Lung (tissue), 11 donors: ENCODE measurements at regions not wholly inside any gene's neighbourhood (a gene's known extent, or its start where the extent isn't known, plus 50 kb on each side); places are given as distances from the start of the nearest gene placed in this dataset.

ENCODE experiments used
- ATAC-seq: fragments of 200-7000 bp; cut with Tn5 transposase; one replicate; pipeline ENCODE4 v1.9.1; 2020; ENCODE audit warnings: moderate number of reproducible peaks; ENCODE audit not compliant: insufficient read depth, low FRiP score
- DNase-seq, 3 donors: peaks; one replicate each; pipeline ENCODE4 v3.0.0-alpha.2; 2013 to 2017
- H3K27ac ChIP-seq, 2 donors: one replicate each; pipeline ENCODE4 v1.5.1; 2013; ENCODE audit warnings: mild to moderate bottlenecking in 2 of 2, moderate library complexity in 2 of 2, control low read depth in 1 of 2, inconsistent platforms in 1 of 2, low read depth in 1 of 2, low read length in 1 of 2
- H3K27me3 ChIP-seq, 3 donors: one replicate each; pipeline ENCODE4 v1.5.1; 2013; ENCODE audit warnings: low read length in 2 of 3; ENCODE audit not compliant: control insufficient read depth in 3 of 3, insufficient read depth in 3 of 3
- H3K36me3 ChIP-seq, 4 donors: one replicate each; pipeline ENCODE4 v1.5.1; 2013; ENCODE audit warnings: low read length in 4 of 4, mild to moderate bottlenecking in 1 of 4, moderate library complexity in 1 of 4; ENCODE audit not compliant: control insufficient read depth in 4 of 4, insufficient read depth in 4 of 4
- H3K4me1 ChIP-seq, 5 donors: one replicate each; pipeline ENCODE4 v1.5.1; 2013; ENCODE audit warnings: low read length in 5 of 5, mild to moderate bottlenecking in 2 of 5, moderate library complexity in 1 of 5; ENCODE audit not compliant: control insufficient read depth in 5 of 5, insufficient read depth in 5 of 5
- H3K4me3 ChIP-seq: one replicate; pipeline ENCODE4 v1.5.1; 2013; ENCODE audit warnings: mild to moderate bottlenecking, control low read depth, moderate library complexity
- H3K9ac ChIP-seq, 2 donors: one replicate each; pipeline ENCODE4 v1.5.1; 2013; ENCODE audit warnings: low read length in 2 of 2, control low read depth in 1 of 2; ENCODE audit not compliant: insufficient read depth in 1 of 2
- H3K9me3 ChIP-seq, 4 donors: one replicate each; pipeline ENCODE4 v1.5.1; 2013; ENCODE audit warnings: low read length in 3 of 4, mild to moderate bottlenecking in 1 of 4, moderate library complexity in 1 of 4; ENCODE audit not compliant: control insufficient read depth in 4 of 4, insufficient read depth in 3 of 4
- WGBS, 2 donors: extraction: QIAGEN DNeasy Blood & Tissue Kit; methylation state at CpG; one replicate each; pipeline ENCODE4 v1.1.7; 2013; 5-methylcytosine and 5-hydroxymethylcytosine counted together
- TF ChIP-seq, protein P1 (sequence below): IDR thresholded peaks from 2 replicates; pipeline ENCODE4 v1.5.1; 2012; ENCODE audit warnings: mild to moderate bottlenecking; ENCODE audit errors: control extremely low read depth, extremely low read depth
- donor health status: control.
- donor health status: control.
- donor health status: Bipolar disorder and iron deficiency.
- donor health status: healthy.
- donor health status: DM: yes; HTN: yes; CAD: no.

- ATAC-seq (no peak), DNase-seq (no peak)
- Histone ChIP-seq H3K27ac (no peak overlapping the region), H3K4me3 (no peak overlapping the region), H3K9ac (no peak overlapping the region), H3K27me3 (no peaks in the 10 kb centered on the region), H3K9me3 (no peaks in the 10 kb centered on the region), H3K36me3 (no peaks in the 10 kb centered on the region), H3K4me1 (peaks cover 0 to 3% (median 0%) of the 10 kb centered on the region in 5 donors)
- TF ChIP-seq, protein P1, sequence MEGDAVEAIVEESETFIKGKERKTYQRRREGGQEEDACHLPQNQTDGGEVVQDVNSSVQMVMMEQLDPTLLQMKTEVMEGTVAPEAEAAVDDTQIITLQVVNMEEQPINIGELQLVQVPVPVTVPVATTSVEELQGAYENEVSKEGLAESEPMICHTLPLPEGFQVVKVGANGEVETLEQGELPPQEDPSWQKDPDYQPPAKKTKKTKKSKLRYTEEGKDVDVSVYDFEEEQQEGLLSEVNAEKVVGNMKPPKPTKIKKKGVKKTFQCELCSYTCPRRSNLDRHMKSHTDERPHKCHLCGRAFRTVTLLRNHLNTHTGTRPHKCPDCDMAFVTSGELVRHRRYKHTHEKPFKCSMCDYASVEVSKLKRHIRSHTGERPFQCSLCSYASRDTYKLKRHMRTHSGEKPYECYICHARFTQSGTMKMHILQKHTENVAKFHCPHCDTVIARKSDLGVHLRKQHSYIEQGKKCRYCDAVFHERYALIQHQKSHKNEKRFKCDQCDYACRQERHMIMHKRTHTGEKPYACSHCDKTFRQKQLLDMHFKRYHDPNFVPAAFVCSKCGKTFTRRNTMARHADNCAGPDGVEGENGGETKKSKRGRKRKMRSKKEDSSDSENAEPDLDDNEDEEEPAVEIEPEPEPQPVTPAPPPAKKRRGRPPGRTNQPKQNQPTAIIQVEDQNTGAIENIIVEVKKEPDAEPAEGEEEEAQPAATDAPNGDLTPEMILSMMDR = no peak
- WGBS, 2 donors = 93 to 94% methylated on average over 5 of the region's 5 CpGs
Measured at GRCh38 chr16:72285324-72285723, 113.4 kb upstream of the PMFBP1 start.

- Histone ChIP-seq H3K27me3 (no peaks in the 10 kb centered on the region), H3K9me3 (no peaks in the 10 kb centered on the region), H3K27ac (peak overlapping the region in 1 of 2 donors; percentile 27), H3K4me3 (no peak overlapping the region), H3K36me3 (no peaks in the 10 kb centered on the region), H3K9ac (no peak overlapping the region), H3K4me1 (peaks cover 0 to 3% (median 0%) of the 10 kb centered on the region in 5 donors)
- TF ChIP-seq, protein P1 = no peak
- WGBS, 2 donors = 81 to 90% methylated on average over 13 of the region's 13 CpGs
- DNase-seq (no peak), ATAC-seq (no peak)
Measured at GRCh38 chr16:72284042-72284789, 112.3 kb upstream of the PMFBP1 start.

GRCh38 chr16:72282362-72282761 lies 110.4 kb upstream of the PMFBP1 start:
- no peak overlapping the region for H3K27ac ChIP-seq
- H3K27me3 ChIP-seq = no peaks in the 10 kb centered on the region
- no peak for ATAC-seq
- DNase-seq = peak in 2 of 3 donors; percentile 56 to 62
- no peaks in the 10 kb centered on the region for H3K36me3 ChIP-seq
- TF ChIP-seq, protein P1 = no peak
- no peak overlapping the region for H3K9ac ChIP-seq
- WGBS, 2 donors = 58 to 73% methylated on average over 1 of the region's 1 CpG
- peaks cover 0 to 3% (median 0%) of the 10 kb centered on the region in 5 donors for H3K4me1 ChIP-seq
- no peak overlapping the region for H3K4me3 ChIP-seq
- no peaks in the 10 kb centered on the region for H3K9me3 ChIP-seq

GRCh38 chr16:72278301-72278700 lies 106.3 kb upstream of the PMFBP1 start:
- WGBS, 2 donors = 79 to 92% methylated on average over 3 of the region's 3 CpGs
- no peak overlapping the region for H3K4me3 ChIP-seq
- H3K36me3 ChIP-seq = no peaks in the 10 kb centered on the region
- ATAC-seq = no peak
- DNase-seq = no peak
- no peak overlapping the region for H3K27ac ChIP-seq
- peaks cover 0 to 3% (median 0%) of the 10 kb centered on the region in 4 donors for H3K9me3 ChIP-seq
- H3K27me3 ChIP-seq = no peaks in the 10 kb centered on the region
- no peak overlapping the region for H3K9ac ChIP-seq
- TF ChIP-seq, protein P1 = no peak
- H3K4me1 ChIP-seq = peaks cover 0 to 3% (median 0%) of the 10 kb centered on the region in 5 donors
